GM12878 (cell line): ENCODE measurements at regions not wholly inside any gene's neighbourhood (a gene's known extent, or its start where the extent isn't known, plus 50 kb on each side); places are given as distances from the start of the nearest gene placed in this dataset.

Experiments used
- ATAC-seq: fragments of 200-7000 bp; cut with Tn5 transposase; 3 replicates; pipeline ENCODE4 v1.9.1; 2020; ENCODE audit warnings: mild to moderate bottlenecking, moderate library complexity
- BruUV-seq: library from RNA; stranded (reverse); fragments of 400-500 nt; replicated peaks from 2 replicates; lab custom pipeline; 2021; lab: Mats Ljungman, UMichigan
- CTCF ChIA-PET: fragments of 300-600 bp; sonication (Branson Sonifier 250); formaldehyde crosslinking; extraction: SDS; loops from one replicate; lab custom pipeline; 2021; ENCODE audit warnings: inconsistent platforms; lab: Yijun Ruan, JAX
- POLR2A ChIA-PET: fragments of 350-600 bp; formaldehyde crosslinking; extraction: SDS; loops from one replicate; lab custom pipeline; 2021; ENCODE audit warnings: inconsistent platforms; lab: Charles Lee
- RAD21 ChIA-PET: fragments of 300-600 bp; sonication (Branson Sonifier 250); formaldehyde crosslinking; loops from one replicate; lab custom pipeline; 2023; ENCODE audit warnings: antibody characterized with exemption; ENCODE audit not compliant: unreplicated experiment; lab: Charles Lee
- SMC1A ChIA-PET: fragments of 300-600 bp; sonication (Branson Sonifier 250); formaldehyde crosslinking; loops from one replicate; lab custom pipeline; 2023; ENCODE audit not compliant: unreplicated experiment, uncharacterized antibody; lab: Charles Lee
- DNase-seq: peaks from one replicate; pipeline ENCODE4 v3.0.0-alpha.2; 2011; ENCODE audit warnings: low read depth, low spot score
- FAIRE-seq: peaks from 3 replicates; lab custom pipeline; 2011; peaks lifted over from hg19 to GRCh38; lab: Jason Lieb, UNC
- H2AFZ ChIP-seq: 2 replicates; pipeline ENCODE4 v1.6.0; 2011; ENCODE audit warnings: low read depth, low read length, control low read depth; ENCODE audit not compliant: control insufficient read depth
- H3K27ac ChIP-seq: 2 replicates; pipeline ENCODE4 v1.5.1; 2011; ENCODE audit warnings: control low read depth; ENCODE audit not compliant: control insufficient read depth, insufficient read depth
- H3K27me3 ChIP-seq, 2 experiments: replicated peaks in 1 of 2; 2 replicates each; pipeline versions ENCODE4 v1.6.0 to v1.6.1; 2011; ENCODE audit warnings: low read length in 1 of 2; ENCODE audit not compliant: control insufficient read depth in 2 of 2, insufficient read depth in 2 of 2
- H3K36me3 ChIP-seq, 2 experiments: 2 replicates each; pipeline ENCODE4 v1.5.1; 2011; ENCODE audit warnings: low read length in 1 of 2; ENCODE audit not compliant: control insufficient read depth in 2 of 2, insufficient read depth in 2 of 2
- H3K4me1 ChIP-seq: 2 replicates; pipeline ENCODE4 v1.6.1; 2011; ENCODE audit warnings: mild to moderate bottlenecking, low read length, moderate library complexity, mixed read lengths; ENCODE audit not compliant: control insufficient read depth, insufficient read depth
- H3K4me2 ChIP-seq: 2 replicates; pipeline ENCODE4 v1.6.0; 2011; ENCODE audit warnings: control low read depth; ENCODE audit not compliant: control insufficient read depth, insufficient read depth
- H3K4me3 ChIP-seq: fragments of 200-600 bp; sonication (generic); 2 replicates; pipeline ENCODE4 v1.5.1; 2016
- H3K79me2 ChIP-seq: 2 replicates; pipeline ENCODE4 v1.6.0; 2011; ENCODE audit warnings: low read length; ENCODE audit not compliant: control insufficient read depth, insufficient read depth
- H3K9ac ChIP-seq: 2 replicates; pipeline ENCODE4 v1.8.0; 2011; ENCODE audit warnings: low read length, control low read depth, mixed read lengths; ENCODE audit not compliant: control insufficient read depth, insufficient read depth
- H3K9me3 ChIP-seq: replicated peaks from 3 replicates; pipeline ENCODE4 v1.5.1; 2011; ENCODE audit warnings: mild to moderate bottlenecking, low read length; ENCODE audit not compliant: control insufficient read depth, insufficient read depth
- H4K20me1 ChIP-seq: 2 replicates; pipeline ENCODE4 v1.6.0; 2011; ENCODE audit not compliant: control insufficient read depth, insufficient read depth
- ASH2L ChIP-seq: fragments of 300-600, 200-600 bp; sonication (generic); IDR thresholded peaks from 2 replicates; pipeline ENCODE4 v1.6.1; 2017; ENCODE audit warnings: low read depth, mild to moderate bottlenecking, borderline replicate concordance
- CBX5 ChIP-seq: sonication (generic); IDR thresholded peaks from 2 replicates; pipeline ENCODE4 v1.6.1; 2016; ENCODE audit warnings: low read depth, moderate library complexity, mild to moderate bottlenecking, inconsistent platforms
- IRF3 ChIP-seq: fragments of 450-650 bp; IDR thresholded peaks from 2 replicates; pipeline ENCODE4 v1.6.1; 2014; ENCODE audit warnings: mild to moderate bottlenecking
- MEF2B ChIP-seq: fragments of 450-650 bp; IDR thresholded peaks from 2 replicates; pipeline ENCODE4 v1.6.1; 2018; ENCODE audit warnings: mild to moderate bottlenecking, moderate library complexity; ENCODE audit not compliant: partially characterized antibody, poor library complexity, severe bottlenecking
- NFYB ChIP-seq: IDR thresholded peaks from 2 replicates; pipeline ENCODE4 v1.6.1; 2011; ENCODE audit warnings: low read depth, mild to moderate bottlenecking, low read length, improper control_type of control experiment, moderate library complexity; ENCODE audit not compliant: insufficient read depth
- POLR2A ChIP-seq: IDR thresholded peaks from 2 replicates; pipeline ENCODE4 v1.6.1; 2011; ENCODE audit warnings: low read depth, mild to moderate bottlenecking, low read length
- RUNX3 ChIP-seq: IDR thresholded peaks from 2 replicates; pipeline ENCODE4 v1.6.1; 2012; ENCODE audit warnings: low read length, inconsistent platforms
- TBL1XR1 ChIP-seq: IDR thresholded peaks from 2 replicates; pipeline ENCODE4 v1.6.1; 2012; ENCODE audit warnings: low read depth, low read length, improper control_type of control experiment
- TCF3 ChIP-seq: IDR thresholded peaks from 2 replicates; pipeline ENCODE4 v1.6.1; 2012; ENCODE audit warnings: low read depth, mild to moderate bottlenecking, low read length, borderline replicate concordance; ENCODE audit not compliant: insufficient read depth
- WGBS: methylation state at CpG from one replicate; pipeline ENCODE4 v1.1.6; 2016; ENCODE audit warnings: low lambda C conversion rate; ENCODE audit not compliant: insufficient replicate concordance, insufficient coverage; ENCODE audit errors: missing lambda C conversion rate; 5-methylcytosine and 5-hydroxymethylcytosine counted together
- in situ Hi-C: fragments of 300-500 bp; cut with MboI; formaldehyde crosslinking; loops from 9 replicates; pipeline ENCODE4 v1.14.3; 2018; ENCODE audit warnings: mixed read lengths
- intact Hi-C: fragments of 100-400 bp; cut with micrococcal nuclease; formaldehyde crosslinking; loops from one replicate; pipeline ENCODE4 v1.14.2; 2022; ENCODE audit not compliant: unreplicated experiment

- WGBS: 59% methylated on average over 4 of the region's 4 CpGs
- in situ Hi-C loops: no loop called here
Measured at GRCh38 chr6:2403546-2403945, 158.1 kb upstream of the GMDS start.

More at GRCh38 chr6:2403546-2403945, 158.1 kb upstream of the GMDS start:
- H3K27me3 ChIP-seq: peaks cover 0 to 2% of the 10 kb centered on the region in 2 experiments; a peak in 1 of 4 replicates
- TF ChIP-seq POLR2A (no peak), RUNX3 (no peak), TBL1XR1 (no peak), NFYB (no peak), ASH2L (no peak), MEF2B (no peak), IRF3 (no peak), CBX5 (no peak), TCF3 (no peak)
- TF ChIP-seq, all 136 proteins: peak for 0
- FAIRE-seq: no peak
- no peak overlapping the region for H3K4me2 ChIP-seq
- BruUV-seq: no TSS peak
- SMC1A ChIA-PET: no interaction called here
- intact Hi-C loops: no loop called here
- no peaks in the 10 kb centered on the region for H3K4me1 ChIP-seq
- no peak for ATAC-seq
- H3K27ac ChIP-seq: no peak overlapping the region
- no peaks in the 10 kb centered on the region for H3K36me3 ChIP-seq
- no peak overlapping the region for H3K9ac ChIP-seq
- DNase-seq: no peak
- no peaks in the 10 kb centered on the region for H3K79me2 ChIP-seq
- no peak overlapping the region for H3K4me3 ChIP-seq
- CTCF ChIA-PET: interaction anchor here (1.1 kb wide), 1 partner anchor 8 kb away, joined by 3 read pairs; no protein-coding TSS in a partner anchor
- H3K9me3 ChIP-seq: no peaks in the 10 kb centered on the region
- H2AFZ ChIP-seq: no peak overlapping the region
- POLR2A ChIA-PET: no interaction called here
- RAD21 ChIA-PET: no interaction called here
- no peaks in the 10 kb centered on the region for H4K20me1 ChIP-seq
